H9 (cell line): ENCODE measurements at regions not wholly inside any gene's neighbourhood (a gene's known extent, or its start where the extent isn't known, plus 50 kb on each side); places are given as distances from the start of the nearest gene placed in this dataset.

Experiments used
- DNase-seq: peaks from one replicate; pipeline ENCODE4 v3.0.0-alpha.2; 2017
- H2AFZ ChIP-seq: one replicate; pipeline ENCODE4 v1.6.1; 2013; ENCODE audit warnings: mild to moderate bottlenecking, low read length, control low read depth, moderate library complexity
- H2AK5ac ChIP-seq: 2 replicates; pipeline ENCODE4 v1.6.1; 2013; ENCODE audit warnings: low read length, control low read depth, mixed read lengths; ENCODE audit not compliant: insufficient read length
- H2BK120ac ChIP-seq: one replicate; pipeline ENCODE4 v1.6.1; 2013; ENCODE audit warnings: low read depth, mild to moderate bottlenecking, low read length, control low read depth, inconsistent platforms; ENCODE audit not compliant: poor library complexity, severe bottlenecking
- H2BK12ac ChIP-seq: 2 replicates; pipeline ENCODE4 v1.6.1; 2013; ENCODE audit warnings: low read length, control low read depth, mixed read lengths, low read depth; ENCODE audit not compliant: insufficient read length
- H2BK15ac ChIP-seq: 2 replicates; pipeline ENCODE4 v1.6.1; 2013; ENCODE audit warnings: low read depth, low read length, control low read depth
- H2BK20ac ChIP-seq: one replicate; pipeline ENCODE4 v1.6.1; 2013; ENCODE audit warnings: low read depth, mild to moderate bottlenecking, low read length, control low read depth, inconsistent platforms; ENCODE audit not compliant: poor library complexity, severe bottlenecking
- H2BK5ac ChIP-seq: 2 replicates; pipeline ENCODE4 v1.6.1; 2013; ENCODE audit warnings: low read length, control low read depth, mixed read lengths; ENCODE audit not compliant: insufficient read length
- H3K14ac ChIP-seq: 2 replicates; pipeline ENCODE4 v1.6.1; 2013; ENCODE audit warnings: low read length, control low read depth; ENCODE audit not compliant: insufficient read depth
- H3K18ac ChIP-seq: 2 replicates; pipeline ENCODE4 v1.6.1; 2013; ENCODE audit warnings: low read depth, mild to moderate bottlenecking, mixed read lengths, low read length, control low read depth; ENCODE audit not compliant: insufficient read length
- H3K23ac ChIP-seq: 2 replicates; pipeline ENCODE4 v1.6.1; 2013; ENCODE audit warnings: low read length, control low read depth, mixed read lengths, low read depth; ENCODE audit not compliant: insufficient read length
- H3K23me2 ChIP-seq: 2 replicates; pipeline ENCODE4 v1.6.1; 2013; ENCODE audit warnings: low read depth, mild to moderate bottlenecking, mixed read lengths, low read length, control low read depth; ENCODE audit not compliant: insufficient read length, poor library complexity, severe bottlenecking
- H3K27ac ChIP-seq: 2 replicates; pipeline ENCODE4 v1.5.1; 2013; ENCODE audit warnings: low read length, control low read depth, mixed read lengths, low read depth; ENCODE audit not compliant: insufficient read length
- H3K27me3 ChIP-seq: 2 replicates; pipeline ENCODE4 v1.6.1; 2013; ENCODE audit warnings: low read length, control low read depth, inconsistent platforms; ENCODE audit not compliant: insufficient read depth
- H3K4ac ChIP-seq: 2 replicates; pipeline ENCODE4 v1.6.1; 2013; ENCODE audit warnings: low read depth, mild to moderate bottlenecking, control low read depth, inconsistent platforms, low read length, moderate library complexity
- H3K4me1 ChIP-seq: 2 replicates; pipeline ENCODE4 v1.6.1; 2013; ENCODE audit warnings: low read length, control low read depth, inconsistent platforms; ENCODE audit not compliant: insufficient read depth
- H3K4me2 ChIP-seq: 2 replicates; pipeline ENCODE4 v1.6.1; 2013; ENCODE audit warnings: low read length, control low read depth, mixed read lengths; ENCODE audit not compliant: insufficient read length, insufficient read depth
- H3K56ac ChIP-seq: 2 replicates; pipeline ENCODE4 v1.6.1; 2013; ENCODE audit warnings: low read depth, mild to moderate bottlenecking, mixed read lengths, low read length, control low read depth; ENCODE audit not compliant: insufficient read length
- H3K79me1 ChIP-seq: 2 replicates; pipeline ENCODE4 v1.6.1; 2013; ENCODE audit warnings: low read depth, mild to moderate bottlenecking, moderate library complexity, low read length, control low read depth, inconsistent platforms; ENCODE audit not compliant: insufficient read depth, poor library complexity, severe bottlenecking
- H3K79me2 ChIP-seq: 2 replicates; pipeline ENCODE4 v1.6.1; 2013; ENCODE audit warnings: low read length, control low read depth, inconsistent platforms; ENCODE audit not compliant: insufficient read depth
- H3K9ac ChIP-seq: 2 replicates; pipeline ENCODE4 v1.6.1; 2013; ENCODE audit warnings: low read length, control low read depth, mixed read lengths; ENCODE audit not compliant: insufficient read length; ENCODE audit errors: extremely low read depth
- H3K9me3 ChIP-seq: one replicate; pipeline ENCODE4 v1.6.1; 2013; ENCODE audit warnings: low read depth, low read length, inconsistent platforms; ENCODE audit not compliant: control insufficient read depth
- H3T11ph ChIP-seq: one replicate; pipeline ENCODE4 v1.6.1; 2013; ENCODE audit warnings: mild to moderate bottlenecking, low read length, control low read depth, inconsistent platforms
- H4K20me1 ChIP-seq: one replicate; pipeline ENCODE4 v1.6.1; 2013; ENCODE audit not compliant: control insufficient read depth, insufficient read length, insufficient read depth
- H4K5ac ChIP-seq: 2 replicates; pipeline ENCODE4 v1.6.1; 2013; ENCODE audit warnings: low read depth, mild to moderate bottlenecking, mixed read lengths, low read length, control low read depth; ENCODE audit not compliant: insufficient read length
- H4K8ac ChIP-seq: replicated peaks from 2 replicates; pipeline ENCODE4 v1.6.1; 2013; ENCODE audit warnings: low read length, control low read depth, mixed read lengths, low read depth; ENCODE audit not compliant: insufficient read length
- H4K91ac ChIP-seq: 2 replicates; pipeline ENCODE4 v1.6.1; 2013; ENCODE audit warnings: low read depth, mild to moderate bottlenecking, moderate library complexity, mixed read lengths, low read length, control low read depth; ENCODE audit not compliant: insufficient read length
- H3K27ac Mint-ChIP-seq, 3 experiments: 2 replicates in 2 of 3; 3 replicates in 1 of 3; pipeline ENCODE4 v1.8.0; 2020 to 2021; ENCODE audit warnings: mixed read lengths in 3 of 3, mild to moderate bottlenecking in 1 of 3, moderate library complexity in 1 of 3
- H3K27me3 Mint-ChIP-seq: 2 replicates; pipeline ENCODE4 v1.8.0; 2021; ENCODE audit warnings: low read depth, mild to moderate bottlenecking, moderate library complexity, mixed read lengths
- H3K36me3 Mint-ChIP-seq, 3 experiments: 2 replicates in 2 of 3; 3 replicates in 1 of 3; pipeline ENCODE4 v1.8.0; 2020 to 2021; ENCODE audit warnings: low read depth in 3 of 3, mixed read lengths in 3 of 3; ENCODE audit not compliant: insufficient read depth in 1 of 3
- H3K4me1 Mint-ChIP-seq, 2 experiments: 2 replicates each; pipeline ENCODE4 v1.8.0; 2020; ENCODE audit warnings: mixed read lengths in 2 of 2
- H3K4me3 Mint-ChIP-seq, 2 experiments: 2 replicates in 1 of 2; 3 replicates in 1 of 2; pipeline ENCODE4 v1.8.0; 2020 to 2021; ENCODE audit warnings: mild to moderate bottlenecking in 2 of 2, mixed read lengths in 2 of 2, moderate library complexity in 1 of 2
- H3K9me3 Mint-ChIP-seq, 2 experiments: 2 replicates in 1 of 2; 3 replicates in 1 of 2; pipeline ENCODE4 v1.8.0; 2020; ENCODE audit warnings: mild to moderate bottlenecking in 2 of 2, mixed read lengths in 2 of 2, moderate library complexity in 1 of 2
- WGBS: extraction: QIAGEN DNeasy Blood & Tissue Kit; methylation state at CpG from one replicate; pipeline ENCODE4 v1.1.7; 2013; ENCODE audit warnings: missing lambda C conversion rate, low lambda C conversion rate, mixed read lengths; ENCODE audit not compliant: insufficient read length; ENCODE audit errors: extremely low coverage; 5-methylcytosine and 5-hydroxymethylcytosine counted together
- TF ChIP-seq, protein P1 (sequence below): fragments of 200-600 bp; sonication (generic); conservative IDR thresholded peaks from 3 replicates; pipeline ENCODE4 v1.8.0; 2021; ENCODE audit warnings: antibody characterized with exemption, mild to moderate bottlenecking

DNA sequence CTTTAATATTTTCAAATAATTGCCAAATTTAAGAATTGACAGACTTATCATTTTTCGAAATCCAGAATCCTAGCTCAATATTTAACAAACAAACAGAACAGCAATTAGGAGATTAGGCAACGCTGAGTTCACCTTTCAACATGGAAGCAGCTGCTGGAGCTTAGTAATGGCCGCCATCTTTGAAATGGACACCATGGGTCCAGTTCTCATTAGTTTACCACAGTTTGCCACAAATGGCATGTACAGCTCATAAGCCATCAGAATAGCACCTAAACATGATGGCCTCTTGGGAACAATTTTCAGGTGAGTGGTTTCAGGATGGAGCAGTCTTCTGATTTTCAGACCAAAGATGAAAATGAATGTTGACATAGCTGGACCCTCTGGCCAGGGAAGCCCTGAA lies 313.6 kb upstream of the OBI1 start:
- no peak overlapping the region for H2AFZ ChIP-seq

More for the DNA sequence above, 313.6 kb upstream of the OBI1 start:
- H3K4ac ChIP-seq, result no peak overlapping the region
- no peak overlapping the region for H3K27ac ChIP-seq
- no peak overlapping the region for H3K23ac ChIP-seq
- H3K4me1 Mint-ChIP-seq, result peaks cover 0 to 6% of the 10 kb centered on the region in 2 experiments; a peak in 3 of 4 replicates
- H2BK15ac ChIP-seq, result no peak overlapping the region
- no peaks in the 10 kb centered on the region for H3K36me3 Mint-ChIP-seq
- no peaks in the 10 kb centered on the region for H3K9me3 ChIP-seq
- H4K91ac ChIP-seq, result no peak overlapping the region
- no peak overlapping the region for H3K14ac ChIP-seq
- H3K27ac Mint-ChIP-seq, result no peak overlapping the region
- no peak overlapping the region for H2BK120ac ChIP-seq
- no peak overlapping the region for H4K8ac ChIP-seq
- no peak overlapping the region for H3K4me2 ChIP-seq
- H3K4me3 Mint-ChIP-seq, result no peak overlapping the region
- H4K20me1 ChIP-seq, result no peaks in the 10 kb centered on the region
- H3K23me2 ChIP-seq, result no peaks in the 10 kb centered on the region
- no peak overlapping the region for H2BK5ac ChIP-seq
- H3K56ac ChIP-seq, result no peak overlapping the region
- WGBS, result no CpG with 5 or more reads among the region's 3 CpGs
- H3K9ac ChIP-seq, result no peak overlapping the region
- H3K79me2 ChIP-seq, result no peaks in the 10 kb centered on the region
- H3K4me1 ChIP-seq, result peaks cover 4% of the 10 kb centered on the region; the same call in 1 of the 2 replicates
- no peaks in the 10 kb centered on the region for H3K27me3 ChIP-seq
- H3K79me1 ChIP-seq, result no peaks in the 10 kb centered on the region
- H2BK12ac ChIP-seq, result no peak overlapping the region
- H3T11ph ChIP-seq, result no peak overlapping the region
- H3K27me3 Mint-ChIP-seq, result no peaks in the 10 kb centered on the region
- no peaks in the 10 kb centered on the region for H3K9me3 Mint-ChIP-seq
- DNase-seq, result no peak
- no peak overlapping the region for H3K18ac ChIP-seq
- no peak overlapping the region for H2BK20ac ChIP-seq
- TF ChIP-seq, protein P1, sequence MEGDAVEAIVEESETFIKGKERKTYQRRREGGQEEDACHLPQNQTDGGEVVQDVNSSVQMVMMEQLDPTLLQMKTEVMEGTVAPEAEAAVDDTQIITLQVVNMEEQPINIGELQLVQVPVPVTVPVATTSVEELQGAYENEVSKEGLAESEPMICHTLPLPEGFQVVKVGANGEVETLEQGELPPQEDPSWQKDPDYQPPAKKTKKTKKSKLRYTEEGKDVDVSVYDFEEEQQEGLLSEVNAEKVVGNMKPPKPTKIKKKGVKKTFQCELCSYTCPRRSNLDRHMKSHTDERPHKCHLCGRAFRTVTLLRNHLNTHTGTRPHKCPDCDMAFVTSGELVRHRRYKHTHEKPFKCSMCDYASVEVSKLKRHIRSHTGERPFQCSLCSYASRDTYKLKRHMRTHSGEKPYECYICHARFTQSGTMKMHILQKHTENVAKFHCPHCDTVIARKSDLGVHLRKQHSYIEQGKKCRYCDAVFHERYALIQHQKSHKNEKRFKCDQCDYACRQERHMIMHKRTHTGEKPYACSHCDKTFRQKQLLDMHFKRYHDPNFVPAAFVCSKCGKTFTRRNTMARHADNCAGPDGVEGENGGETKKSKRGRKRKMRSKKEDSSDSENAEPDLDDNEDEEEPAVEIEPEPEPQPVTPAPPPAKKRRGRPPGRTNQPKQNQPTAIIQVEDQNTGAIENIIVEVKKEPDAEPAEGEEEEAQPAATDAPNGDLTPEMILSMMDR, result no peak
- no peak overlapping the region for H2AK5ac ChIP-seq
- no peak overlapping the region for H4K5ac ChIP-seq
